NCI-H748 (cell line): ENCODE measurements at regions not wholly inside any gene's neighbourhood (a gene's known extent, or its start where the extent isn't known, plus 50 kb on each side); places are given as distances from the start of the nearest gene placed in this dataset.
A peak's percentile ranks its signal among the peaks of the same experiment; 100 is the strongest.
"Not testable (repeated sequence)": the region's sequence is repeated elsewhere in the genome, so short reads cannot be mapped to it uniquely, and the experiment has no call there.

Experiments
- DNase-seq: peaks from one replicate; lab custom pipeline; 2025; ENCODE audit not compliant: unreplicated experiment; lab: John Stamatoyannopoulos, UW

DNA sequence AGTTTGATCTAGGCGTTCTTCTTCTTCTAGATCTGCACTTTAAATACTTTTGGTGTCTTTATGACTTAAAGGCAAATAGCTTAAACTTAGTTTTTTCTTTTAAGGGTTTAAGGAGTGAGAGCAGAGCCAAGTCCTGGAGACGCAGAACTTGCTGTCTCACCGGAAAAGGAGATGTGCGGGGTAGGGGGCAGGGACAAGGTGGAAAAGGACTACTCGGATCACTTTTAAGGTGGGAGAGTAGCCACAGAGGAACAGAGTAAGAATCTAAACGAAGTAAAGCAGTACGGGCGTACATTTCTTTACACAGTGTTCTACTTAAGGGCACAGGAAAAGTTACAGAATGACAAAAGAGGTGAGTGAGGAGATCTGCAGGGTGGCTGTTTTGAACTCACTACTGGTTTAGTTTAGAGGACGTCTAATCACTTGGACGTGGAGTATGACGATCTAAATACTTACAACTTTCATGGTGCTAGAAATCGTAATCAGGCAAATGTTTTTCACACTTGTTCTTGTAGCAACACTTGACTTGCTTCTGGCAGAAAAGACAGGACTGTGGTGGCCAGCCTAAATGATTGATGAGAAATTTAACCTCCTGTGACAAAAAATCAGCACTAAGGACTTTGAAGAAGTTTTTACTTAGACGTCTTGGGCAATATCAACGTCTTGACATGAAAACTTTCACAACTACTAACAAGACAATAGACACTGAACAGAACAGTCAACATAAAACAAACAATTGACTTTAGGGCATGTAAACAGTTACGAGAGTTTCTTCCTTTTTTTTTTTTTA lies 127.0 kb downstream of the ART5 start:
- DNase-seq, result not testable (repeated sequence)

DNA sequence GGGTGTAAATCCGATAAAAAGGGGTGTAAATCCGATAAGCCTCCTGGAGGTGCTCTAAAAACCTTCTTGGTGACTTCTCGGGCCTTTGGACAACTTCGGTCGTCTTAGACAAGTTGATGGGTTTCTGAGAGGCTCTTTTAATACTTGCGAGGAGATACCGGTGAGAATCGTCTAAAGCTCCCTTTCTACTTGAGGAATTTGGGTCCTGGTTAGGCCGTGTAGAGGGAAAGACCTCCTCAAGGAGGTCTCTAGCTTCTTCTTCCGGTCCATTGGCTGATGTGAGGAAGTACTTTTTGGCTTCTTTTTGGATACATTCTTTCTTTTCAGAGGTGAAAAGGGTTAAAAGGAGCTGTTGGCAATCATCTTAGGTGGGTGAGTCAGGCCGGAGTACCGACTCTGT lies 128.5 kb downstream of the ART5 start:
- DNase-seq, result not testable (repeated sequence)

DNA sequence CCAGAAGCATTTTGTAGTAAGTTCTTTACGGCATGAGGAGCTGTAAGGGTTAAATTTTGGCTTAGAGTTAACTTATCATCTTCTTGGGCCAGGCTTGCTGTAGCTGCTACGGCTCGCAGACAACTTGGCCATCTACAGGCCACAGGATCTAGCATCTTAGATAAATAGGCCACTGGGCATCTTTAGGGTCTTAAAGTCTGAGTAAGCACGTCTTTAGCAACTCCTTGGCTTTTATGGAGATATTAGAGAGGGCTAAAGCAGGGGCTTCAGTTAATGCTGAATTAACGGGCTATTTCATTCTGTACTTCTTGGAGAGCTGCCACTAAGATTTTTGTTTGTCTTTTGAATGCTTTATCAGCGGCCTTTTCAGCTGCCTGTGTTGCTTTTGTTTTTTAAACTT lies 129.0 kb downstream of the ART5 start:
- not testable (repeated sequence) for DNase-seq

DNA sequence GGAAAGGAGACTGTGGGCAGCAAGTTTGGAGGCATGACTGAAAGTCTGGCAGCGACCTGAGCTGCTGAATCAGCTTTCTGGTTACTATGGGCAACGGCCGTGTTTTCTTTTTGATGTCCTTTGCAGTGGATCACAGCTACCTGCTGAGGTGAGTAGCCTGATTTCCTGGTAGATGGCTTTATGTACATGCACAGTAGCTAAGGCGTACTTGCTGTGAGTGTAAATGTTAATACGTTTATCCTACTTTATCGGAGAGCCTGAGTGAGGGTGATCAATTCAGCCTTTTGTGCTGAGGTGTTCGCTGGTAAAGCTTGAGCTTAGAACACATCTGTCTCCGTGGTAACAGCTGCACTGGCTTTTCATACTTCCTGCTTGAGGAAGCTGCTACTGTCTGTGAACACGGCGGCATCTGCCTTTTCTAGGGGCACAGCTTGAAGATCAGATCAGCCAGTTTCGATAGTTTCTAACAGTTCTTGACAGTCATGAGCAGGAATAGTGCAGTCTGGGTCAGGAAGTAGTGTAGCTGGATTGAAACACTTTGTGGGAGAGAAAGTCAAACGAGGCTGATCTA lies 129.6 kb downstream of the ART5 start:
- peak; percentile 61 for DNase-seq

DNA sequence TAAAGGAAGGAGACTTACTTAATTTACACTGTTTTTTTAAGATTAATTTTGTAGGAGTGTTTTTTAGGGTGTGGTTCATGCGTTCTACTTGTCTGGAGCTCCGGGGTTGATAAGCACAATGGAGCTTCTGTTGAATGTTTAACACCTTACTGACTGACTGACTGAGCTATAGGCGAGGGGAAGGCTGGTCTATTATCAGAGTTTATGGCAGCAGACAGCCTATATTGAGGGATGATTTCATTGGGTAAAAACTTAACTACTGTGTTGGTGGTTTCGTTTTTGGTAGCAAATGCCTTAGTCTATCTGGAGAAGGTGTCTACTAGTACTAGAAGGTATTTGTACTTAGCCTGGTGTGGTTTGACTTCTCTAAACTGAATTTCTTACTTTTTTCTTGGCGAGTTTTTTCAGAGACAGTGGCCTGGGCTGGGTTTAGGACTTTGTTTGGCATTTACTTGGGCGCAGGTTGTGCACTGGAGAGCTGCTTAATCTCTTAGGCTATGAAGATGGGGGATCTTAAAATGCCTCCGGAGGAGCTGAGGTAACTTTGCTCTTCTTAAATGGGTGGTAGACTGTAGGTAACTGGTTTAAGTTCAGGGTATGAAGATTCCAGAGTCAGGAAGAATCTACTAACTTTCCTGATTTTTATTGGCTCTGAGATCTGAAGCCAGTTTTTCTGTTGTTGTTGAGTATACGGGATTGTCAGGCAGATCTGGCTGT lies 130.2 kb downstream of the ART5 start:
- not testable (repeated sequence) for DNase-seq

DNA sequence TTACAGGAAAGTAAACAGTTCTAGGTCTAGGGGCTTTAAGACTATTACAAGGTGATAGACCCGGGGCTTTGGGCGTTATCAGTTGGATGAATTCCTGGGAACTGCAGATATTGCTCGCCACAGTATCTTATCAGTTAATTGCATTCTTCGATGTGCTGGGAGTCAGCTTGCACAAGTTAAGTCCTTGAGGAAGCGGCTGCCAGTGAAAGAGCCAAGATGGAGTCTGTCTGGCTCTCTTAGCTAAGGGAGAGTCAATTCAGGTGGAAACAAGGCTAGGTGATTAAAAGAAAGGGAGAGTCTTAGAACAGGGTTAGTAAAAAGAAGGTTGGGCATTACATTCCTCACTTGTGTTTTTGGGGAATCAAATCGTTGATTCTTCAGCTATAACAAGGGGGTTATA lies 130.6 kb upstream of the ZNF195 start:
- DNase-seq, result not testable (repeated sequence)

DNA sequence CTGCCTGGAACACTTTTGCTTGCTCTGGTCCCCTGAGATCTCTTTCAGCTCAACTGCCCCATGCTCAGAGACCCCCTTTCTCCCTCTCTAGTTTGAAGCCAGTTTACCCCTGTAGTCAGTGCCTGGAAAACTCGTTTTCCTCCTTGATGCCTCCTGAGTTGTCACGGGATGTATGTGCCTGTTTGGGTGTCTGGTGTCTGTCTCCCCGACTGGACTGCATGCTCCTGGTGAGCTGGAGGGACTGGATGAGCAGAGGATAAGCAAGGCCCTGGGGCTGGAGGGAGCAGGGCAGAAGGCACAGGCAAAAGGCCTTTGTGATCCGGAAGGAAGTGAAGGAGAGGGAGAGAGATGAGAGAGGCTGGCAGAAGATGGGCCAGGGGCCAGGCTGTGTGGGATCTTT lies 120.3 kb upstream of the ZNF195 start:
- DNase-seq, result not testable (repeated sequence)

DNA sequence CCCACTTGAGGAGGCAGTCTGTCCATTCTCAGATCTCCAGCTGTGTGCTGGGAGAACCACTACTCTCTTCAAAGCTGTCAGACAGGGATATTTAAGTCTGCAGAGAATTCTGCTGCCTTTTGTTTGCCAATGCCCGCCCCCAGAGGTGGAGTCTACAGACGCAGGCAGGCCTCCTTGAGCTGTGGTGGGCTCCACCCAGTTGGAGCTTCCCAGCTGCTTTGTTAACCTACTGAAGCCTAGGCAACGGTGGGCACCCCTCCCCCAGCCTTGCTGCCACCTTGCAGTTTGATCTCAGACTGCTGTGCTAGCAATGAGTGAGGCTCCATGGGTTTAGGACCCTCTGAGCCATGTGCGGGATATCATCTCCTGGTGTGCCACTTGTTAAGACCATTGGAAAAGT lies 119.4 kb upstream of the ZNF195 start:
- peak; percentile 71 for DNase-seq

DNA sequence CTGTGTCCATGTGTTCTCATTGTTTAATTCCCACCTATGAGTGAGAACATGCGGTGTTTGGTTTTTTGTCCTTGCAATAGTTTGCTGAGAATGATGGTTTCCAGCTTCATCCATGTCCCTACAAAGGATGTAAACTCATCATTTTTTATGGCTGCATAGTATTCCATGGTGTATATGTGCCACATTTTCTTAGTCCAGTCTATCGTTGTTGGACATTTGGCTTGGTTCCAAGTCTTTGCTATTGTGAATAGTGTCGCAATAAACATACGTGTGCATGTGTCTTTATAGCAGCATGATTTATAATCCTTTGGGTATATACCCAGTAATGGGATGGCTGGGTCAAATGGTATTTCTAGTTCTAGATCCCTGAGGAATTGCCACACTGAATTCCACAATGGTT lies 114.2 kb upstream of the ZNF195 start:
- not testable (repeated sequence) for DNase-seq

DNA sequence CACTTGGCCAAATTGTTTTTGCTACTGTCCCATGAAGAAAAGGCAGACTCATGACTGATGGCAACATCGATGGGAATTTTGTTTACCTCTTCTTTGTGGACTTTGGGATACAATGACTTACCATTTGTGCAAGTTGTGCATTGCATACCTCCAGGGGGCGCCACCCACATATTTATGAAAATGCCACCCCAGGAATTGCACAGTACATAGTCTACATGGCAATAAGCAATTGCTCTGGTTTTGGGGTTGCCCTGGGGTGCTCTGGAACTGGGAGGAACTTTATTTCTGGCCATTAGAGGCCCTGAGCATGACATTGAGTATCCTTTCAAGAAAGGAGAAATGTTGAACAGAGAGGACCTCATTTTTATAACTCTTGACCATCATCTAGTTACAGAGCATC lies 109.1 kb upstream of the ZNF195 start:
- not testable (repeated sequence) for DNase-seq

DNA sequence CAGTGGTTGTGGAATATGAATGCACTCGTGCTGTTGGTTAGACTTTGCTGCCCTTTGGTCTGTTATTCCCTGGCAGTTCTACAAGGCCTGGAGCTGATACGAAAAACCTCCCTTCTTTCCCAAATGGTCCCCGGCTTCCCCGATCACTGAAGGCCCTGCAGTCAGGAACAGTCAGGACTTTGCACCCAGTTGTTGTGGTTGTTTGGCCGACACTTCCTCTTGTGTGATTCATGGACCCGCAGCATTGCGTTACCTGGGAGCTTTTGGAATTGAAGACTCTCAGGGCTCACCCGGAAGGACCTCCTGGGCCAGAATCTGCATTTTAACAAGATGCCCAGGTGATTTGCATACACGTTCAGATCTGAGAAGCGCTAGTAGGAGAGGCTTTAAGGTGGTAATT lies 106.8 kb upstream of the ZNF195 start:
- not testable (repeated sequence) for DNase-seq

DNA sequence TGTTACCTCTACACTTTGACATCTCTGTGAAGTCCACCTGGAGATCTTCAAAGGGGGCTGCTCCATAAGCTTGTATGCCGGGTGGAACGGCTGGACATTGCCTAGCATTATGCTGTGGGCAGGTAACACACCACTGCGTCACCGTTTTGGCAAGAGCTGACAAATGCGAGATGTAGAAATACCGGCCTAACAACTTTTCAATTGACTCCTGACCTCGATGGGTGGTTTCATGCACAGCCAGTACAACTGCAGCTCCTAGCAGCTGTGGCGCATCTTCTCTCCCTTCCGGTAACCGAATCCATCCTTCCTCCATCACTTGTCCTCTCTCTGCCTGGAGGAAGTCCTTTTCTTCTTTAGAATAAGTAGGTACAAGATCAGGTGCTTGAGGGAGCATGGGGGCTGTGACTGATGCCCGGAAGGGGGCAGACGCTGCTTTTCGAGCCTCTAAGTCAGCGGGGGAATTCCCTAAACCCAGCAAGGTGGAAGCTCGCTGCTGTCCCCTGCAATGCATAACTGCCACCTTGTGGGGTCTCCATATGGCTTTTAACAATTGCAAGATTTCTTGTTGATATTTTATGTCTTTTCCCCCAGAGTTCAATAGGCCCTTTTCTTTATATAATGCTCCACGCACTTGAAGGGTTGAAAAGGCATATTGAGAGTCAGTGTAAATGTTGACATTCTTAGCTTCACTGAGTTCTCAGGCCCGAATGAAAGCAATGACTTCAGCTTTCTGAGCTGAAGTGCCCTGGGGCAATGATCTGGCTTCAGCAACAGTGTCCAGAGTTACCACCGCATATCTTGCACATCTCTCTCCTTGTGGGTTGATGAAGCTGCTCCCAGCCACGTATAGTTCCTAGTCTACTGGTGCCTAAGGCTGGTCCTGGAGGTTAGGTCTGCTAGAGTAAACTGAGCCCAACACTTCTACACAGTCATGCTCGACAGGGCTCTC lies 98.3 kb upstream of the ZNF195 start:
- peak; percentile 63 for DNase-seq

DNA sequence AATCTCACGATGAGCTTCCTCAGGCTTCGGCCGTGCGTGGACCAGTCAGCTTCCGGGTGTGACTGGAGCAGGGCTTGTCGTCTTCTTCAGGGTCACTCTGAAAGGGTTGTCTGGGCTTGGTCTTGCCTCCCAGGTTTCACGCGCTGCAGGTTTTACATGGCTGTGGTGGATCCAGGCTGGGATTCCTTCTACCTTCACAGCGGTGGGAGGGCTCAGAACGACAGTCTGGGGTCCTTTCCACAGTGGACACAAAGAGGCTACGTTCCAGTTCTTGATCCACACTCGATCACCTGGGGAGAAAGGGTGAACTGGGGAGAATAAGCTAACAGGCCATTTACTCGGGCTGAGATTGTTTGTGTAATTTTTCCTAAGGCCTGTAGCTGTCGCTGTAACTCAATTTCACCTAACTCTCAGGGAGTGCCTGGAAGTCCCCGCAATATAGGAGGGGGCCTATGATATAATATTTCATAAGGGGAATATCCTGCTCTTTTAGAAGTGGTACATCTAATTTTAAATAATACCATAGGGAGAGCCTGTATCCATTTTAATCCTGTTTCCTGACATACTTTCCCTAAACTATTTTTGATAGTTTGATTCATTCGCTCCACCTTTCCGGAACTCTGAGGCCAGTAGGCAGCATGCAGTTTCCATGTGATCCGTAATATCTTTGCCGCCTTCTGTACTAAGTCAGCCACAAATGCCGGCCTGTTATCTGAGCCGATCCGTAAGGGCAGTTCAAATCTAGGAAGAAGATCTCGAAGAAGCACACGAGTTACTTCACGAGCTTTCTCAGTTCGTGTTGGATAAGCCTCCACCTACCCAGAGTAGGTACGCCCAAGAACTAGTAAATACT lies 97.4 kb upstream of the ZNF195 start:
- not testable (repeated sequence) for DNase-seq

DNA sequence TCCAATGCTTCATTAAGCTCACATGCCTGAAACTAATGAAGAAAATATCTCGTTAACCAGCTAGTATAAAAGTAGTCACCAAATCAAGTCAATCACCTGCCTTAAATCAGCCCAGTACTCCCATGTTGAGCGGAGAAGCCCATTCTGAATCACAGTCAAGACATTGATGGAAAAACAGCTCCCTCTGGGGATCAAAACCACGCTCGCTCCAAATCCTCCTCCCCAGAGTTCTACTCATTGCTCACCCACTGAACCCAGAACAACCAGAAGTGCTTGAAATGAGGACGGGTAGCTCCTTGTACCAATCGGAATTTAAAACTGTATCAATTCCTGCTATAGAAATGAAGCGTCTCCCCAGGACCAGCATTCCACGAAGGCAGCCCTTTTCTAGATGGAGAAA lies 90.0 kb upstream of the ZNF195 start:
- DNase-seq, result peak; percentile 12

DNA sequence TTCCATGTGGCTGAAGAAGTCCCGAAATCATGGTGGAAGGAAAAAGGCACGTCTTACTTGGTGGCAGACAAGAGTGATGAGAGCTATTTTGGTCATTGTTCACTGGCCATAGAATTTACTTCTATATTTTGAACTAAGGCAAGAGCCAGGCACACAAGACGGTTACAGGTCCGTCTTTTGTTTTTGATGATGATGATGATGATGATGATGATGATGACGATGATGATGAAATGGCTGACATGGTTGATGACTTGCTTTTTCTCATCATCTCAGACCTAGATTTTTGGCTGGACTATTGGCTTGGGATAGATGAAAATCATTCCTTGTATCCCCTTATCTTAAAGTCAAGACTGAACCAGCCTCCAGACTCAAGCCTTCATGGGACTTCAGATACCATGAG lies 88.7 kb upstream of the ZNF195 start:
- not testable (repeated sequence) for DNase-seq

DNA sequence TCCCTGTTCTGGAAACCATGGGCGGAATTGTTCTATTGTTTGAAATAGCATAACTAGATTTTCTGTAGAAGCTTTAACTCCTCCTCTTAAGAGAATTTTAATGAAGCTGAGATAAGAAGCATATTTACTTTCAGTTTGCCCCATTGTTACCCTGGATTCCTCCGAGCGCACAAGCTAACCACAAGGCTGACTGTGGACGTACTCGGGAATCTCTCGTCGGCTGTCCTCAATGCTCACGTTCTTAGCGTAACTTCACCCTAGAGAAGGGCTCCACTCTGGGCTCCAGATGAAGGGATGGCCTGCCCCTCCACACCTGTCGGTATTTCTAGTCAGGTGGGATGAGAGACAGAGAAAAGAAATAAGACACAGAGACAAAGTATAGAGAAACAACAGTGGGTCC lies 76.7 kb upstream of the ZNF195 start:
- not testable (repeated sequence) for DNase-seq

DNA sequence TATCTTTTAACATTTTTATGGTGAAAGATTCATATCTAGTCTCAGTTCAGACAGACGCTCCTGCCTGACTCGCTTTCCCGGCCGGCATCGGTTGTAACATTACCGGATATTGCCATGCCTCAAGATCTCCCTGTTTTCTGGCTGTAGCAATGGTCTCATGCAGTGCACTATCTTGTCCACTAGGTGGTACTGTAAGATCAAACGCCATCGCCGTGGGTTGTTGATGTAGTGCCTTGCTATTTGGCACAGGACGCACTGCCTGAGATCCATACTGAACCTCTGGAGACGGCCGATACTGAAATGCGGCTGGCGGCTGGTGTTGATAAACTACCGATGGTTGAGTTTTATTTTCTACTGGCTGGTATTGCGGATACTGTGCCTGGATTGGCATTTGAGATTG lies 75.9 kb upstream of the ZNF195 start:
- peak; percentile 66 for DNase-seq

DNA sequence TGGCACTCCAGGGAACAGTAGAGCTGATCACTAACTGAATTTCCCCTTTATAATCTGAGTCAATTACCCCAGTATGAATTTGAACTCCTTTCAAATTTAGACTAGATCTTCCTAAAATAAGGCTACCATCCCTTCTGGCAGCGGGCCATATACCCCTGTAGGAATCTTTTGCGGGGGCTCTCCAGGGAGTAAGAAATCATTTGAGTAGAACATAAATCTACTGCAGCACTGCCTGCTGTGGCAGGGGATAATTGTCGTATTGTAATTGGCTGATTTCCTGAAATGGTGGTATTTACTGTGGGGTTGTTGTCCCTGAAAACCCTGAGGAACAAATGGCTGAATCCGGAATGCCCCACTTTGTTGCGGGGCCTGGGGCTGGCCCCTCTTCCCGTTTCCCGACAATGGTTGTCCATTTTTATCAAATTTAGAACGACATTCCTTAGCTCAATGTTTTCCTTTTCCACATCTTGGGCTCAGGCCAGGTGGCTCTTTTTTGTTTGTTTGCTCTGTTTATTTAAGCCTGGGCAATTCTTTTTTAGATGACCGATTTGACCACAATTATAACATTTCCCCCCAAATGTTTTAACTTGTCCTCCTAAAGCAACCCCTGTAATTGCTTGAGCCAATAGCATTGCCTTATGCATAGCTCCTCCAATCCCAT lies 74.8 kb upstream of the ZNF195 start:
- peak; percentile 11 for DNase-seq

DNA sequence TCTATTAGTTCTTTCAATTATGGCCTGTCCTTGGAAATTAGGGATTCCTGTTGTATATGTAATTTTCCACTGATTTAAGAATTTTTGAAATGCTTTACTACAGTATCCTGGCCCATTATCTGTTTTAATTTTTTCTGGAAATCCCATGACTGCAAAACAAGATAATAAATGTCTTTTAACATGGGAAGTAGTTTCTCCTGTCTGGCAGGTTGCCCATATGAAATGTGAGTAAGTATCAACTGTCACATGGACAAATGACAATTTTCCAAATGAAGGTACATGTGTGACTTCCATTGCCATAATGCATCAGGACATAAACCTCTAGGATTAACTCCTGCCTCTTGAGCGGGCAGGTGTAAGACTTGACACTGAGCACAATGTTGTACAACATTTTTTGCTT lies 71.9 kb upstream of the ZNF195 start:
- not testable (repeated sequence) for DNase-seq
